Loucy (cell line): ENCODE measurements at regions not wholly inside any gene's neighbourhood (a gene's known extent, or its start where the extent isn't known, plus 50 kb on each side); places are given as distances from the start of the nearest gene placed in this dataset.

ENCODE experiments used
- H2AFZ ChIP-seq: fragments of 200-600 bp; sonication (generic); 2 replicates; pipeline ENCODE4 v1.6.0; 2016; ENCODE audit warnings: antibody characterized with exemption, mild to moderate bottlenecking, low read length, moderate library complexity
- H3F3A ChIP-seq: fragments of 200-600 bp; 2 replicates; pipeline ENCODE4 v1.6.0; 2016; ENCODE audit warnings: antibody characterized with exemption, low read depth, mild to moderate bottlenecking
- H3K27me3 ChIP-seq: fragments of 200-600 bp; sonication (generic); 2 replicates; pipeline ENCODE4 v1.6.1; 2014; ENCODE audit warnings: low read length, mild to moderate bottlenecking; ENCODE audit not compliant: insufficient read depth, poor library complexity, severe bottlenecking
- H3K36me3 ChIP-seq: fragments of 200-600 bp; sonication (generic); 2 replicates; pipeline ENCODE4 v1.6.1; 2016; ENCODE audit warnings: low read length; ENCODE audit not compliant: insufficient read depth
- H3K4me1 ChIP-seq: fragments of 200-600 bp; sonication (generic); 2 replicates; pipeline ENCODE4 v1.5.1; 2014; ENCODE audit warnings: low read length, mild to moderate bottlenecking; ENCODE audit not compliant: insufficient read depth, poor library complexity, severe bottlenecking
- H3K4me2 ChIP-seq: fragments of 200-600 bp; sonication (generic); 2 replicates; pipeline ENCODE4 v1.6.0; 2014; ENCODE audit warnings: antibody characterized with exemption, low read length, low read depth, mild to moderate bottlenecking; ENCODE audit not compliant: poor library complexity, severe bottlenecking
- H3K4me3 ChIP-seq: fragments of 200-600 bp; sonication (generic); 2 replicates; pipeline ENCODE4 v1.5.1; 2014; ENCODE audit warnings: low read length, mild to moderate bottlenecking, mixed read lengths; ENCODE audit not compliant: poor library complexity, severe bottlenecking
- H3K79me2 ChIP-seq: fragments of 200-600 bp; sonication (generic); 2 replicates; pipeline ENCODE4 v1.6.1; 2014; ENCODE audit warnings: low read length; ENCODE audit not compliant: insufficient read depth
- H3K9ac ChIP-seq: fragments of 200-600 bp; sonication (generic); 2 replicates; pipeline ENCODE4 v1.6.0; 2014; ENCODE audit warnings: mild to moderate bottlenecking, low read depth, low read length, moderate library complexity; ENCODE audit not compliant: poor library complexity, severe bottlenecking
- H3K9me2 ChIP-seq: fragments of 200-600 bp; sonication (generic); replicated peaks from 2 replicates; pipeline ENCODE4 v1.6.1; 2016; ENCODE audit warnings: low read depth, low read length, mixed read lengths
- H3K9me3 ChIP-seq: fragments of 200-600 bp; sonication (generic); 2 replicates; pipeline ENCODE4 v1.6.1; 2014; ENCODE audit warnings: mild to moderate bottlenecking, antibody characterized with exemption, low read length, low read depth; ENCODE audit not compliant: insufficient read depth
- H4K20me1 ChIP-seq: fragments of 200-600 bp; sonication (generic); 2 replicates; pipeline ENCODE4 v1.6.0; 2014; ENCODE audit warnings: antibody characterized with exemption, low read length, mild to moderate bottlenecking; ENCODE audit not compliant: insufficient read depth, poor library complexity, severe bottlenecking
- CTCF ChIP-seq: fragments of 200-600 bp; sonication (generic); conservative IDR thresholded peaks from 2 replicates; pipeline ENCODE4 v1.5.1; 2014; ENCODE audit warnings: mild to moderate bottlenecking, antibody characterized with exemption, low read length
- EZH2phosphoT487 ChIP-seq: fragments of 200-600 bp; IDR thresholded peaks from 2 replicates; pipeline ENCODE4 v1.6.1; 2018; ENCODE audit warnings: antibody characterized with exemption, mild to moderate bottlenecking, moderate library complexity, borderline replicate concordance

- Histone ChIP-seq H3K27me3 (no peaks in the 10 kb centered on the region), H3K9me2 (no peaks in the 10 kb centered on the region), H3K36me3 (no peaks in the 10 kb centered on the region), H3F3A (no peaks in the 10 kb centered on the region), H4K20me1 (no peaks in the 10 kb centered on the region), H2AFZ (no peak overlapping the region), H3K4me2 (no peak overlapping the region), H3K4me1 (no peaks in the 10 kb centered on the region), H3K4me3 (no peak overlapping the region), H3K79me2 (no peaks in the 10 kb centered on the region), H3K9me3 (no peaks in the 10 kb centered on the region), H3K9ac (no peak overlapping the region)
- TF ChIP-seq CTCF (no peak), EZH2phosphoT487 (no peak)
These were observed 539.1 kb downstream of the TMTC2 start for GRCh38 chr12:83225806-83226205.

DNA sequence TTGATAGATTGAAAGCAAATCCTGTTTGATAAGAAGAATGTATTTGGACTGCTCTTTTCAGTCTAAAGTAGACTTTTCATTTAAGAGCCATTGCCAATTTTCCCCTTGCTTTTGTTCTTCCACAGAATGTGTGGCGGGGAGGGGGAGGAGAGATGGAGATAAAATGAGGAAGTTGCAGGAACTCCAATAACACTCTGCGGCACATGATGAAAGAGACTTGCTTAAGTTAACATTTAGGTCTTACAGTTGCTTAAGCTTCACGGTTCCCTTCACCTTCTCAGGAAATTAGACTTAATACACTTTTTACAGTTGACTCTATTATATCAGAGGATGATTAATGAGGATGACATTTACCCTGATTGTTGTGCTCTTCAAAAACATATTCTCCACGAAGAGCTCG is 537.3 kb downstream of the TMTC2 start:
- no peaks in the 10 kb centered on the region for H3K36me3 ChIP-seq
- no peaks in the 10 kb centered on the region for H3F3A ChIP-seq
- H2AFZ ChIP-seq: no peak overlapping the region
- TF ChIP-seq EZH2phosphoT487: no peak
- no peak for TF ChIP-seq CTCF
- no peaks in the 10 kb centered on the region for H3K4me1 ChIP-seq
- no peaks in the 10 kb centered on the region for H3K79me2 ChIP-seq
- no peaks in the 10 kb centered on the region for H3K27me3 ChIP-seq
- no peak overlapping the region for H3K4me3 ChIP-seq
- no peaks in the 10 kb centered on the region for H3K9me2 ChIP-seq
- no peak overlapping the region for H3K9ac ChIP-seq
- H3K9me3 ChIP-seq: no peaks in the 10 kb centered on the region
- H4K20me1 ChIP-seq: no peaks in the 10 kb centered on the region
- no peak overlapping the region for H3K4me2 ChIP-seq

DNA sequence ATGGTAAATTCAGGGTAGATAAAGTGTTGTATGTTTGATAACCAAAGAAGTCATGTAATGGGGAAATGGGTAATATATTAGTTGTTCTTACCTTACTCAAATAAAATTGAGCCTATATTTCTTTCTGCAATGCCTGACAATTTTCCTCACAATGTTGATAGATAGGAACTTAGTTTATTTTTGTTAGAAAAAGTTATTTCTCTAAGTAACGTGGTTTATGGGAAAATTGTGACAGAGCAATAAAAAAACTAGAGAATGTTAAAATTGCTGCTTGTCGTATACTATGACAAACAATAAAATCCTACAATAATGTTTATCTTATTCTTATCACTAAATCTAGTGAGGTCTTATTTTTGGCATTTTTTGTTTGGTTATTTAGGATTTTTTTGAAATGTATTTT is 534.1 kb downstream of the TMTC2 start:
- Histone ChIP-seq H3K9me2 (no peaks in the 10 kb centered on the region), H2AFZ (no peak overlapping the region), H3K9me3 (no peaks in the 10 kb centered on the region), H3K4me2 (no peak overlapping the region), H4K20me1 (no peaks in the 10 kb centered on the region), H3K36me3 (no peaks in the 10 kb centered on the region), H3F3A (no peaks in the 10 kb centered on the region), H3K9ac (no peak overlapping the region), H3K4me1 (no peaks in the 10 kb centered on the region), H3K27me3 (no peaks in the 10 kb centered on the region), H3K4me3 (no peak overlapping the region), H3K79me2 (no peaks in the 10 kb centered on the region)
- TF ChIP-seq CTCF: no peak
- TF ChIP-seq EZH2phosphoT487: no peak
